ENCODE measurements at regions not wholly inside any gene's neighbourhood (a gene's known extent, or its start where the extent isn't known, plus 50 kb on each side); places are given as distances from the start of the nearest gene placed in this dataset.
"Not testable (repeated sequence)": the region's sequence is repeated elsewhere in the genome, so short reads cannot be mapped to it uniquely, and the experiment has no call there.

- peak; percentile 81 for DNase-seq (ENCODE audit: low read depth)
- H3K4me3 ChIP-seq (ENCODE audit: low read length) = no peak overlapping the region
- TF ChIP-seq CTCF (conservative IDR thresholded peaks at IDR 0.05; ENCODE audit: low read length) = no peak
Measured at GRCh38 chr3:177633671-177634207, 436.5 kb upstream of the TBL1XR1 start.

- DNase-seq (ENCODE audit: low read depth); H3K4me3 ChIP-seq (ENCODE audit: low read length): not testable (repeated sequence)
Measured at GRCh38 chr3:177635601-177636106, 438.4 kb upstream of the TBL1XR1 start.

- DNase-seq (ENCODE audit: low read depth) = no peak
- no peak for TF ChIP-seq CTCF (conservative IDR thresholded peaks at IDR 0.05; ENCODE audit: low read length)
- no peak overlapping the region for H3K4me3 ChIP-seq (ENCODE audit: low read length)
Measured at GRCh38 chr3:177640319-177640965, 443.2 kb upstream of the TBL1XR1 start.

- H3K4me3 ChIP-seq (ENCODE audit: low read length) = no peak overlapping the region
- no peak for DNase-seq (ENCODE audit: low read depth)
- no peak for TF ChIP-seq CTCF (conservative IDR thresholded peaks at IDR 0.05; ENCODE audit: low read length)
Measured at GRCh38 chr3:177641206-177641605, 443.9 kb upstream of the TBL1XR1 start.

GRCh38 chr3:177642042-177642803 is 444.9 kb upstream of the TBL1XR1 start:
- DNase-seq (ENCODE audit: low read depth) = no peak
- no peak for TF ChIP-seq CTCF (conservative IDR thresholded peaks at IDR 0.05; ENCODE audit: low read length)
- no peak overlapping the region for H3K4me3 ChIP-seq (ENCODE audit: low read length)

GRCh38 chr3:177642804-177643125 is 445.5 kb upstream of the TBL1XR1 start:
- DNase-seq (ENCODE audit: low read depth) = no peak
- no peak overlapping the region for H3K4me3 ChIP-seq (ENCODE audit: low read length)
- no peak for TF ChIP-seq CTCF (conservative IDR thresholded peaks at IDR 0.05; ENCODE audit: low read length)

- no peak for DNase-seq (ENCODE audit: low read depth)
- TF ChIP-seq CTCF (conservative IDR thresholded peaks at IDR 0.05; ENCODE audit: low read length) = no peak
- H3K4me3 ChIP-seq (ENCODE audit: low read length) = no peak overlapping the region
Measured at GRCh38 chr3:177646749-177647148, 449.5 kb upstream of the TBL1XR1 start.

All from AG10803 (cell line).